OCI-LY7 (cell line): ENCODE measurements at regions not wholly inside any gene's neighbourhood (a gene's known extent, or its start where the extent isn't known, plus 50 kb on each side); places are given as distances from the start of the nearest gene placed in this dataset.

Source experiments
- BruUV-seq: library from RNA; stranded (reverse); fragments of 400-500 nt; replicated peaks from 2 replicates; lab custom pipeline; 2021; lab: Mats Ljungman, UMichigan
- CTCF ChIA-PET: fragments of 300-600 bp; sonication (Branson Sonifier 250); formaldehyde crosslinking; loops from one replicate; lab custom pipeline; 2022; ENCODE audit warnings: antibody characterized with exemption; ENCODE audit not compliant: unreplicated experiment; lab: Charles Lee
- POLR2A ChIA-PET: fragments of 300-600 bp; sonication (Branson Sonifier 250); formaldehyde crosslinking; loops from one replicate; lab custom pipeline; 2022; ENCODE audit warnings: antibody characterized with exemption; lab: Charles Lee
- DNase-seq: peaks from one replicate; pipeline ENCODE4 v3.0.0-alpha.2; 2015; ENCODE audit warnings: low spot score
- H2AFZ ChIP-seq: fragments of 200-600 bp; sonication (generic), shearing (Covaris generic); 2 replicates; pipeline ENCODE4 v1.6.1; 2014; ENCODE audit warnings: mild to moderate bottlenecking, antibody characterized with exemption, low read length, moderate library complexity
- H3K27ac ChIP-seq: fragments of 200-600 bp; sonication (generic); 2 replicates; pipeline ENCODE4 v1.5.1; 2014; ENCODE audit warnings: mixed run types, low read depth, mild to moderate bottlenecking, moderate library complexity, low read length, inconsistent platforms; ENCODE audit not compliant: poor library complexity, severe bottlenecking
- H3K36me3 ChIP-seq: fragments of 200-600 bp; sonication (generic); 2 replicates; pipeline ENCODE4 v1.6.1; 2014; ENCODE audit warnings: mild to moderate bottlenecking, antibody characterized with exemption, low read length, moderate library complexity, mixed read lengths; ENCODE audit not compliant: insufficient read depth
- H3K4me1 ChIP-seq: fragments of 200-600 bp; sonication (generic); 2 replicates; pipeline ENCODE4 v1.5.1; 2014; ENCODE audit warnings: mild to moderate bottlenecking, low read length; ENCODE audit not compliant: insufficient read depth, poor library complexity, severe bottlenecking
- H3K4me2 ChIP-seq: fragments of 200-600 bp; sonication (generic); 2 replicates; pipeline ENCODE4 v1.6.1; 2014; ENCODE audit warnings: mild to moderate bottlenecking, low read length
- H3K4me3 ChIP-seq: fragments of 200-600 bp; sonication (generic); 2 replicates; pipeline ENCODE4 v1.5.1; 2014; ENCODE audit warnings: mild to moderate bottlenecking, low read depth, low read length; ENCODE audit not compliant: poor library complexity, severe bottlenecking
- H3K79me2 ChIP-seq: fragments of 200-600 bp; sonication (generic); 2 replicates; pipeline ENCODE4 v1.6.1; 2016; ENCODE audit warnings: low read depth, mild to moderate bottlenecking, low read length, moderate library complexity, mixed read lengths; ENCODE audit not compliant: insufficient read depth
- H3K9me2 ChIP-seq: fragments of 200-600 bp; sonication (generic); 2 replicates; pipeline ENCODE4 v1.6.1; 2016; ENCODE audit warnings: mild to moderate bottlenecking, low read length, mixed read lengths; ENCODE audit not compliant: insufficient read depth
- H3K9me3 ChIP-seq: fragments of 200-600 bp; sonication (generic); 2 replicates; pipeline ENCODE4 v1.6.1; 2014; ENCODE audit warnings: mild to moderate bottlenecking, mixed run types, low read length, mixed read lengths
- H4K20me1 ChIP-seq: fragments of 200-600 bp; sonication (generic); 2 replicates; pipeline ENCODE4 v1.6.1; 2014; ENCODE audit warnings: mild to moderate bottlenecking, antibody characterized with exemption, low read length, moderate library complexity, mixed read lengths; ENCODE audit not compliant: insufficient read depth
- CTCF ChIP-seq: fragments of 200-600 bp; sonication (generic); conservative IDR thresholded peaks from 2 replicates; pipeline ENCODE4 v1.5.1; 2014; ENCODE audit warnings: mild to moderate bottlenecking, antibody characterized with exemption, low read length, moderate library complexity, mixed read lengths
- EZH2phosphoT487 ChIP-seq: fragments of 200-600 bp; sonication (generic); IDR thresholded peaks from 2 replicates; pipeline ENCODE4 v1.6.1; 2018; ENCODE audit warnings: low read depth, borderline replicate concordance, mild to moderate bottlenecking, mixed run types, antibody characterized with exemption, low read length, moderate library complexity, mixed read lengths
- intact Hi-C: fragments of 100-400 bp; cut with micrococcal nuclease; formaldehyde crosslinking; loops from one replicate; pipeline ENCODE4 v1.10.0; 2022; ENCODE audit not compliant: unreplicated experiment

DNA sequence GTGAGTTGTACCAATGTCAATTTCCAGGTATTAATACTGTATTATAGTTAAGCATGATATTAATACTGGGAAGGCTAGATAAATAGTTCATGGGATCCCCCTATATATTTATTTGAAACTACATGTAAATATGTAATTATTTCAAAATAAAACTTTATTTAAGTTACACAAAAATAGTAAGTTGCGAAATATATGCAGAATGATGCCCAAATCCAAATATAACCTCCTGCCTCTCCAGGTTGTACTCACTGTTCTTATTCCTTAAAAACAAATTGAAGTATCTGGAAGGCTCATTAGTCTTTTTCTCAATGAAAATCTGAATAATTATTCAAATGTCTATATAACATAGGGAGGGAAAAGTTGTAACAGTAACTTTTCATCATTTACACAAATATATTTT is 161.9 kb upstream of the DEFB112 start:
- H3K4me2 ChIP-seq = no peak overlapping the region
- POLR2A ChIA-PET = no interaction called here
- no peak for TF ChIP-seq CTCF
- TF ChIP-seq EZH2phosphoT487 = no peak
- H2AFZ ChIP-seq = no peak overlapping the region
- H3K36me3 ChIP-seq = no peaks in the 10 kb centered on the region
- intact Hi-C loops = no loop called here
- H3K4me1 ChIP-seq = no peaks in the 10 kb centered on the region
- H3K27ac ChIP-seq = no peak overlapping the region
- H4K20me1 ChIP-seq = no peaks in the 10 kb centered on the region
- CTCF ChIA-PET = no interaction called here
- H3K4me3 ChIP-seq = no peak overlapping the region
- DNase-seq = no peak
- no peaks in the 10 kb centered on the region for H3K9me3 ChIP-seq
- no peaks in the 10 kb centered on the region for H3K9me2 ChIP-seq
- no TSS peak for BruUV-seq
- H3K79me2 ChIP-seq = no peaks in the 10 kb centered on the region

DNA sequence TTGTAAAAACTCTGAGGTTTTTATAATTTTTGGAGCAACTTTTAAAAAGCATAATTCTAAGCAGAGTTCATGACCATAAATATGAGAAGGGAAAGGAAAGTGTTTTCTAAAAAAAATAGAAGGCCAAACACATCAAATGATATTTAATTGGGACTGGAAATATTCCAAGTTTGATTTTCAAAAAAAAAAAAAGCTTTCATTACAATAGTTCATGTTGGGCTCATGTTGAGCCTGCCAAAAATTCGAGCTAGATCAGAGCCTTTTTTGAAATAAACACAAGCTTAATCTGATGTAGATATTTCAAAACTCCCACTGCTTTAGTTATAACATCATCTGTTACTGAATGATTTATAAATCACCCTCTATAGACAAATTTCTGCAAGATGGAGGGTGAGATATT is 163.4 kb upstream of the DEFB112 start:
- H3K27ac ChIP-seq = no peak overlapping the region
- no peaks in the 10 kb centered on the region for H3K9me2 ChIP-seq
- intact Hi-C loops = no loop called here
- H3K79me2 ChIP-seq = no peaks in the 10 kb centered on the region
- no peaks in the 10 kb centered on the region for H4K20me1 ChIP-seq
- CTCF ChIA-PET = no interaction called here
- H3K36me3 ChIP-seq = no peaks in the 10 kb centered on the region
- TF ChIP-seq CTCF = no peak
- TF ChIP-seq EZH2phosphoT487 = no peak
- no TSS peak for BruUV-seq
- H2AFZ ChIP-seq = no peak overlapping the region
- no peak for DNase-seq
- H3K4me2 ChIP-seq = no peak overlapping the region
- H3K4me3 ChIP-seq = no peak overlapping the region
- no peaks in the 10 kb centered on the region for H3K9me3 ChIP-seq
- POLR2A ChIA-PET = no interaction called here
- no peaks in the 10 kb centered on the region for H3K4me1 ChIP-seq

GRCh38 chr6:50214937-50215336 is 165.2 kb upstream of the DEFB112 start:
- no peak for DNase-seq
- Histone ChIP-seq H3K36me3 (no peaks in the 10 kb centered on the region), H3K4me1 (no peaks in the 10 kb centered on the region), H4K20me1 (no peaks in the 10 kb centered on the region), H3K9me2 (no peaks in the 10 kb centered on the region), H3K4me2 (no peak overlapping the region), H3K4me3 (no peak overlapping the region), H3K9me3 (no peaks in the 10 kb centered on the region), H2AFZ (no peak overlapping the region), H3K27ac (no peak overlapping the region), H3K79me2 (no peaks in the 10 kb centered on the region)
- intact Hi-C loops = no loop called here
- CTCF ChIA-PET = no interaction called here
- POLR2A ChIA-PET = interaction anchor here (0.6 kb wide), 2 partner anchors 41 to 45 kb away, joined by 3 read pairs; no protein-coding TSS in a partner anchor
- BruUV-seq = no TSS peak
- no peak for TF ChIP-seq CTCF
- TF ChIP-seq EZH2phosphoT487 = no peak
